ENCODE measurements at regions not wholly inside any gene's neighbourhood (a gene's known extent, or its start where the extent isn't known, plus 50 kb on each side); places are given as distances from the start of the nearest gene placed in this dataset.

- TF ChIP-seq GABPA (IDR thresholded peaks at IDR 0.05; ENCODE audit: low read depth) (no peak), MAX (IDR thresholded peaks at IDR 0.05; ENCODE audit: low read depth) (no peak), REST (IDR thresholded peaks at IDR 0.05; ENCODE audit: low read depth, low read length) (no peak), POLR2AphosphoS5 (IDR thresholded peaks at IDR 0.05; ENCODE audit: low read depth, low read length) (no peak)
- TF ChIP-seq, protein P1, sequence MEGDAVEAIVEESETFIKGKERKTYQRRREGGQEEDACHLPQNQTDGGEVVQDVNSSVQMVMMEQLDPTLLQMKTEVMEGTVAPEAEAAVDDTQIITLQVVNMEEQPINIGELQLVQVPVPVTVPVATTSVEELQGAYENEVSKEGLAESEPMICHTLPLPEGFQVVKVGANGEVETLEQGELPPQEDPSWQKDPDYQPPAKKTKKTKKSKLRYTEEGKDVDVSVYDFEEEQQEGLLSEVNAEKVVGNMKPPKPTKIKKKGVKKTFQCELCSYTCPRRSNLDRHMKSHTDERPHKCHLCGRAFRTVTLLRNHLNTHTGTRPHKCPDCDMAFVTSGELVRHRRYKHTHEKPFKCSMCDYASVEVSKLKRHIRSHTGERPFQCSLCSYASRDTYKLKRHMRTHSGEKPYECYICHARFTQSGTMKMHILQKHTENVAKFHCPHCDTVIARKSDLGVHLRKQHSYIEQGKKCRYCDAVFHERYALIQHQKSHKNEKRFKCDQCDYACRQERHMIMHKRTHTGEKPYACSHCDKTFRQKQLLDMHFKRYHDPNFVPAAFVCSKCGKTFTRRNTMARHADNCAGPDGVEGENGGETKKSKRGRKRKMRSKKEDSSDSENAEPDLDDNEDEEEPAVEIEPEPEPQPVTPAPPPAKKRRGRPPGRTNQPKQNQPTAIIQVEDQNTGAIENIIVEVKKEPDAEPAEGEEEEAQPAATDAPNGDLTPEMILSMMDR (IDR thresholded peaks at IDR 0.05) = no peak
Observed at GRCh38 chr14:66010695-66011094, 475.5 kb upstream of the CCDC196 start.

All from SK-N-SH (cell line).